H9 (cell line): ENCODE measurements at regions not wholly inside any gene's neighbourhood (a gene's known extent, or its start where the extent isn't known, plus 50 kb on each side); places are given as distances from the start of the nearest gene placed in this dataset.

Source experiments
- DNase-seq: peaks from one replicate; pipeline ENCODE4 v3.0.0-alpha.2; 2017
- H2AFZ ChIP-seq: one replicate; pipeline ENCODE4 v1.6.1; 2013; ENCODE audit warnings: mild to moderate bottlenecking, low read length, control low read depth, moderate library complexity
- H2AK5ac ChIP-seq: 2 replicates; pipeline ENCODE4 v1.6.1; 2013; ENCODE audit warnings: low read length, control low read depth, mixed read lengths; ENCODE audit not compliant: insufficient read length
- H2BK120ac ChIP-seq: one replicate; pipeline ENCODE4 v1.6.1; 2013; ENCODE audit warnings: low read depth, mild to moderate bottlenecking, low read length, control low read depth, inconsistent platforms; ENCODE audit not compliant: poor library complexity, severe bottlenecking
- H2BK12ac ChIP-seq: 2 replicates; pipeline ENCODE4 v1.6.1; 2013; ENCODE audit warnings: low read length, control low read depth, mixed read lengths, low read depth; ENCODE audit not compliant: insufficient read length
- H2BK15ac ChIP-seq: 2 replicates; pipeline ENCODE4 v1.6.1; 2013; ENCODE audit warnings: low read depth, low read length, control low read depth
- H2BK20ac ChIP-seq: one replicate; pipeline ENCODE4 v1.6.1; 2013; ENCODE audit warnings: low read depth, mild to moderate bottlenecking, low read length, control low read depth, inconsistent platforms; ENCODE audit not compliant: poor library complexity, severe bottlenecking
- H2BK5ac ChIP-seq: 2 replicates; pipeline ENCODE4 v1.6.1; 2013; ENCODE audit warnings: low read length, control low read depth, mixed read lengths; ENCODE audit not compliant: insufficient read length
- H3K14ac ChIP-seq: 2 replicates; pipeline ENCODE4 v1.6.1; 2013; ENCODE audit warnings: low read length, control low read depth; ENCODE audit not compliant: insufficient read depth
- H3K18ac ChIP-seq: 2 replicates; pipeline ENCODE4 v1.6.1; 2013; ENCODE audit warnings: low read depth, mild to moderate bottlenecking, mixed read lengths, low read length, control low read depth; ENCODE audit not compliant: insufficient read length
- H3K23ac ChIP-seq: 2 replicates; pipeline ENCODE4 v1.6.1; 2013; ENCODE audit warnings: low read length, control low read depth, mixed read lengths, low read depth; ENCODE audit not compliant: insufficient read length
- H3K23me2 ChIP-seq: 2 replicates; pipeline ENCODE4 v1.6.1; 2013; ENCODE audit warnings: low read depth, mild to moderate bottlenecking, mixed read lengths, low read length, control low read depth; ENCODE audit not compliant: insufficient read length, poor library complexity, severe bottlenecking
- H3K27ac ChIP-seq: 2 replicates; pipeline ENCODE4 v1.5.1; 2013; ENCODE audit warnings: low read length, control low read depth, mixed read lengths, low read depth; ENCODE audit not compliant: insufficient read length
- H3K27me3 ChIP-seq: 2 replicates; pipeline ENCODE4 v1.6.1; 2013; ENCODE audit warnings: low read length, control low read depth, inconsistent platforms; ENCODE audit not compliant: insufficient read depth
- H3K4ac ChIP-seq: 2 replicates; pipeline ENCODE4 v1.6.1; 2013; ENCODE audit warnings: low read depth, mild to moderate bottlenecking, control low read depth, inconsistent platforms, low read length, moderate library complexity
- H3K4me1 ChIP-seq: 2 replicates; pipeline ENCODE4 v1.6.1; 2013; ENCODE audit warnings: low read length, control low read depth, inconsistent platforms; ENCODE audit not compliant: insufficient read depth
- H3K4me2 ChIP-seq: 2 replicates; pipeline ENCODE4 v1.6.1; 2013; ENCODE audit warnings: low read length, control low read depth, mixed read lengths; ENCODE audit not compliant: insufficient read length, insufficient read depth
- H3K56ac ChIP-seq: 2 replicates; pipeline ENCODE4 v1.6.1; 2013; ENCODE audit warnings: low read depth, mild to moderate bottlenecking, mixed read lengths, low read length, control low read depth; ENCODE audit not compliant: insufficient read length
- H3K79me1 ChIP-seq: 2 replicates; pipeline ENCODE4 v1.6.1; 2013; ENCODE audit warnings: low read depth, mild to moderate bottlenecking, moderate library complexity, low read length, control low read depth, inconsistent platforms; ENCODE audit not compliant: insufficient read depth, poor library complexity, severe bottlenecking
- H3K79me2 ChIP-seq: 2 replicates; pipeline ENCODE4 v1.6.1; 2013; ENCODE audit warnings: low read length, control low read depth, inconsistent platforms; ENCODE audit not compliant: insufficient read depth
- H3K9ac ChIP-seq: 2 replicates; pipeline ENCODE4 v1.6.1; 2013; ENCODE audit warnings: low read length, control low read depth, mixed read lengths; ENCODE audit not compliant: insufficient read length; ENCODE audit errors: extremely low read depth
- H3K9me3 ChIP-seq: one replicate; pipeline ENCODE4 v1.6.1; 2013; ENCODE audit warnings: low read depth, low read length, inconsistent platforms; ENCODE audit not compliant: control insufficient read depth
- H3T11ph ChIP-seq: one replicate; pipeline ENCODE4 v1.6.1; 2013; ENCODE audit warnings: mild to moderate bottlenecking, low read length, control low read depth, inconsistent platforms
- H4K20me1 ChIP-seq: one replicate; pipeline ENCODE4 v1.6.1; 2013; ENCODE audit not compliant: control insufficient read depth, insufficient read length, insufficient read depth
- H4K5ac ChIP-seq: 2 replicates; pipeline ENCODE4 v1.6.1; 2013; ENCODE audit warnings: low read depth, mild to moderate bottlenecking, mixed read lengths, low read length, control low read depth; ENCODE audit not compliant: insufficient read length
- H4K8ac ChIP-seq: replicated peaks from 2 replicates; pipeline ENCODE4 v1.6.1; 2013; ENCODE audit warnings: low read length, control low read depth, mixed read lengths, low read depth; ENCODE audit not compliant: insufficient read length
- H4K91ac ChIP-seq: 2 replicates; pipeline ENCODE4 v1.6.1; 2013; ENCODE audit warnings: low read depth, mild to moderate bottlenecking, moderate library complexity, mixed read lengths, low read length, control low read depth; ENCODE audit not compliant: insufficient read length
- H3K27ac Mint-ChIP-seq, 3 experiments: 2 replicates in 2 of 3; 3 replicates in 1 of 3; pipeline ENCODE4 v1.8.0; 2020 to 2021; ENCODE audit warnings: mixed read lengths in 3 of 3, mild to moderate bottlenecking in 1 of 3, moderate library complexity in 1 of 3
- H3K27me3 Mint-ChIP-seq: 2 replicates; pipeline ENCODE4 v1.8.0; 2021; ENCODE audit warnings: low read depth, mild to moderate bottlenecking, moderate library complexity, mixed read lengths
- H3K36me3 Mint-ChIP-seq, 3 experiments: 2 replicates in 2 of 3; 3 replicates in 1 of 3; pipeline ENCODE4 v1.8.0; 2020 to 2021; ENCODE audit warnings: low read depth in 3 of 3, mixed read lengths in 3 of 3; ENCODE audit not compliant: insufficient read depth in 1 of 3
- H3K4me1 Mint-ChIP-seq, 2 experiments: 2 replicates each; pipeline ENCODE4 v1.8.0; 2020; ENCODE audit warnings: mixed read lengths in 2 of 2
- H3K4me3 Mint-ChIP-seq, 2 experiments: 2 replicates in 1 of 2; 3 replicates in 1 of 2; pipeline ENCODE4 v1.8.0; 2020 to 2021; ENCODE audit warnings: mild to moderate bottlenecking in 2 of 2, mixed read lengths in 2 of 2, moderate library complexity in 1 of 2
- H3K9me3 Mint-ChIP-seq, 2 experiments: 2 replicates in 1 of 2; 3 replicates in 1 of 2; pipeline ENCODE4 v1.8.0; 2020; ENCODE audit warnings: mild to moderate bottlenecking in 2 of 2, mixed read lengths in 2 of 2, moderate library complexity in 1 of 2
- CTCF ChIP-seq: fragments of 200-600 bp; sonication (generic); conservative IDR thresholded peaks from 3 replicates; pipeline ENCODE4 v1.8.0; 2021; ENCODE audit warnings: antibody characterized with exemption, mild to moderate bottlenecking
- WGBS: extraction: QIAGEN DNeasy Blood & Tissue Kit; methylation state at CpG from one replicate; pipeline ENCODE4 v1.1.7; 2013; ENCODE audit warnings: missing lambda C conversion rate, low lambda C conversion rate, mixed read lengths; ENCODE audit not compliant: insufficient read length; ENCODE audit errors: extremely low coverage; 5-methylcytosine and 5-hydroxymethylcytosine counted together

- no peak overlapping the region for H2BK15ac ChIP-seq
- Mint-ChIP-seq H3K27ac (no peak overlapping the region), H3K36me3 (no peaks in the 10 kb centered on the region; a peak in 1 of 7 replicates), H3K9me3 (no peaks in the 10 kb centered on the region; a peak in 1 of 5 replicates), H3K4me1 (peaks cover 19 to 21% of the 10 kb centered on the region in 2 experiments), H3K4me3 (no peak overlapping the region), H3K27me3 (no peaks in the 10 kb centered on the region)
- no peak overlapping the region for H2BK120ac ChIP-seq
- H3T11ph ChIP-seq: no peak overlapping the region
- TF ChIP-seq CTCF: no peak
- no peak overlapping the region for H2AK5ac ChIP-seq
- H3K27me3 ChIP-seq: no peaks in the 10 kb centered on the region
- no peaks in the 10 kb centered on the region for H3K9me3 ChIP-seq
- no peak for DNase-seq
- no peak overlapping the region for H4K8ac ChIP-seq
- no peak overlapping the region for H3K27ac ChIP-seq
- H2AFZ ChIP-seq: no peak overlapping the region
- H3K4ac ChIP-seq: no peak overlapping the region
- no peak overlapping the region for H3K18ac ChIP-seq
- H2BK20ac ChIP-seq: no peak overlapping the region
- no peak overlapping the region for H2BK5ac ChIP-seq
- H3K23ac ChIP-seq: no peak overlapping the region
- peaks cover 3% of the 10 kb centered on the region; the same call in 1 of the 2 replicates for H3K4me1 ChIP-seq
- no peaks in the 10 kb centered on the region for H3K79me1 ChIP-seq
- H3K9ac ChIP-seq: no peak overlapping the region
- H3K79me2 ChIP-seq: no peaks in the 10 kb centered on the region
- H3K56ac ChIP-seq: no peak overlapping the region
- H3K4me2 ChIP-seq: no peak overlapping the region
- no peaks in the 10 kb centered on the region for H4K20me1 ChIP-seq
- no peak overlapping the region for H4K91ac ChIP-seq
- no peak overlapping the region for H3K14ac ChIP-seq
- WGBS: no CpG with 5 or more reads among the region's 3 CpGs
- no peaks in the 10 kb centered on the region for H3K23me2 ChIP-seq
- H4K5ac ChIP-seq: no peak overlapping the region
- H2BK12ac ChIP-seq: no peak overlapping the region
Measured at GRCh38 chr4:128346054-128346716, 58.6 kb upstream of the PGRMC2 start.
